Tibial nerve (tissue), 4 donors: ENCODE measurements at regions not wholly inside any gene's neighbourhood (a gene's known extent, or its start where the extent isn't known, plus 50 kb on each side); places are given as distances from the start of the nearest gene placed in this dataset.
"Not testable (repeated sequence)": the region's sequence is repeated elsewhere in the genome, so short reads cannot be mapped to it uniquely, and the experiment has no call there.

ENCODE experiments used
- DNase-seq, 2 donors: peaks; one replicate each; pipeline ENCODE4 v3.0.0-alpha.2; 2019; ENCODE audit warnings: low spot score in 2 of 2
- H3K27ac ChIP-seq, 4 donors: fragments of 200-600 bp; sonication (generic) in 3 of 4; one replicate each; pipeline ENCODE4 v1.5.1; 2017 to 2019; ENCODE audit warnings: mild to moderate bottlenecking in 1 of 4
- H3K27me3 ChIP-seq, 2 donors: fragments of 200-600 bp; sonication (generic) in 1 of 2; one replicate each; pipeline versions ENCODE4 v1.5.1 to v1.6.0; 2017 to 2019
- H3K36me3 ChIP-seq, 3 donors: fragments of 200-600 bp; sonication (generic); one replicate each; pipeline ENCODE4 v1.5.1; 2018 to 2019
- H3K4me1 ChIP-seq, 4 donors: fragments of 200-600 bp; sonication (generic) in 3 of 4; one replicate each; pipeline ENCODE4 v1.5.1; 2017 to 2019
- H3K4me3 ChIP-seq, 4 donors: fragments of 200-600 bp; sonication (generic) in 3 of 4; one replicate each; pipeline ENCODE4 v1.5.1; 2017 to 2019; ENCODE audit warnings: mild to moderate bottlenecking in 1 of 4, moderate library complexity in 1 of 4
- H3K9me3 ChIP-seq, 4 donors: fragments of 200-600 bp; sonication (generic) in 3 of 4; one replicate each; pipeline ENCODE4 v1.5.1; 2017 to 2019
- CTCF ChIP-seq, 5 experiments: fragments of 200-600 bp in 3 of 5; fragments of 450-650 bp in 2 of 5; sonication (generic) in 3 of 5; IDR thresholded peaks; one replicate each; pipeline ENCODE4 v1.5.1; 2016 to 2019; ENCODE audit warnings: antibody characterized with exemption in 5 of 5, mild to moderate bottlenecking in 3 of 5, moderate library complexity in 2 of 5
- EP300 ChIP-seq, 2 donors: sonication (generic); formaldehyde crosslinking; IDR thresholded peaks; one replicate each; pipeline ENCODE4 v1.6.1; 2017; ENCODE audit warnings: antibody characterized with exemption in 2 of 2, mild to moderate bottlenecking in 1 of 2
- POLR2A ChIP-seq, 2 donors: fragments of 450-650 bp; IDR thresholded peaks; one replicate each; pipeline ENCODE4 v1.6.1; 2017; ENCODE audit warnings: antibody characterized with exemption in 2 of 2, mild to moderate bottlenecking in 2 of 2, moderate library complexity in 2 of 2
- WGBS, 2 donors: methylation state at CpG; one replicate each; pipeline ENCODE4 v1.1.5; 2018; 5-methylcytosine and 5-hydroxymethylcytosine counted together

GRCh38 chrX:1700757-1701156 is 85.9 kb downstream of the ASMT start:
- Histone ChIP-seq H3K4me3 (no peak overlapping the region), H3K27ac (no peak overlapping the region), H3K36me3 (no peaks in the 10 kb centered on the region), H3K4me1 (no peaks in the 10 kb centered on the region), H3K27me3 (no peaks in the 10 kb centered on the region), H3K9me3 (peaks cover 0 to 23% (median 0%) of the 10 kb centered on the region in 4 donors)
- 81 to 83% methylated on average over 11 of the region's 11 CpGs for WGBS, 2 donors
- TF ChIP-seq CTCF (IDR thresholded peaks at IDR 0.05) (no peak), EP300 (IDR thresholded peaks at IDR 0.05) (no peak)
- DNase-seq = no peak

GRCh38 chrX:1701396-1701901 is 86.6 kb downstream of the ASMT start:
- H3K9me3 ChIP-seq = peaks cover 0 to 20% (median 0%) of the 10 kb centered on the region in 4 donors
- H3K4me3 ChIP-seq, DNase-seq, H3K27ac ChIP-seq, H3K4me1 ChIP-seq, H3K36me3 ChIP-seq, H3K27me3 ChIP-seq: not testable (repeated sequence)
- whole genome bisulfite sequencing, 2 donors = 83 to 90% methylated on average over 11 to 15 of the region's 15 CpGs

GRCh38 chrX:1702142-1702541 is 87.3 kb downstream of the ASMT start:
- H3K36me3 ChIP-seq, DNase-seq, H3K27me3 ChIP-seq, H3K4me1 ChIP-seq, H3K27ac ChIP-seq, H3K4me3 ChIP-seq: not testable (repeated sequence)
- 94 to 96% methylated on average over 3 to 7 of the region's 12 CpGs for WGBS, 2 donors
- peaks cover 0 to 18% (median 0%) of the 10 kb centered on the region in 4 donors for H3K9me3 ChIP-seq

- peaks cover 0 to 18% (median 0%) of the 10 kb centered on the region in 4 donors for H3K9me3 ChIP-seq
- 89 to 94% methylated on average over 14 of the region's 14 CpGs for WGBS, 2 donors
- not testable (repeated sequence) for H3K27ac ChIP-seq, H3K4me1 ChIP-seq, H3K4me3 ChIP-seq, H3K36me3 ChIP-seq, DNase-seq, H3K27me3 ChIP-seq
Measured at GRCh38 chrX:1702557-1702956, 87.7 kb downstream of the ASMT start.

- DNase-seq, H3K4me1 ChIP-seq, H3K27ac ChIP-seq, H3K27me3 ChIP-seq, H3K4me3 ChIP-seq, H3K36me3 ChIP-seq: not testable (repeated sequence)
- H3K9me3 ChIP-seq = peaks cover 0 to 18% (median 0%) of the 10 kb centered on the region in 4 donors
- WGBS, 2 donors = 91 to 97% methylated on average over 21 to 23 of the region's 25 CpGs
Measured at GRCh38 chrX:1709277-1709676, 94.4 kb downstream of the ASMT start.

GRCh38 chrX:1713296-1713695 is 98.4 kb downstream of the ASMT start:
- WGBS, 2 donors = 65 to 75% methylated on average over 2 of the region's 2 CpGs
- Histone ChIP-seq H3K36me3 (no peaks in the 10 kb centered on the region), H3K9me3 (peaks cover 0 to 18% (median 1%) of the 10 kb centered on the region in 4 donors), H3K4me1 (no peaks in the 10 kb centered on the region), H3K4me3 (no peak overlapping the region), H3K27ac (no peak overlapping the region), H3K27me3 (no peaks in the 10 kb centered on the region)
- no peak for DNase-seq
- TF ChIP-seq POLR2A (IDR thresholded peaks at IDR 0.05) = no peak
- TF ChIP-seq EP300 (IDR thresholded peaks at IDR 0.05) = no peak
- TF ChIP-seq CTCF (IDR thresholded peaks at IDR 0.05) = no peak

GRCh38 chrX:1717373-1717772 is 102.5 kb downstream of the ASMT start:
- H3K27me3 ChIP-seq = no peaks in the 10 kb centered on the region
- H3K27ac ChIP-seq = no peak overlapping the region
- DNase-seq = no peak
- TF ChIP-seq CTCF (IDR thresholded peaks at IDR 0.05) = no peak
- no peak for TF ChIP-seq EP300 (IDR thresholded peaks at IDR 0.05)
- H3K4me3 ChIP-seq = no peak overlapping the region
- peaks cover 0 to 25% (median 1%) of the 10 kb centered on the region in 4 donors for H3K9me3 ChIP-seq
- H3K4me1 ChIP-seq = no peaks in the 10 kb centered on the region
- H3K36me3 ChIP-seq = no peaks in the 10 kb centered on the region
- WGBS, 2 donors = 52% methylated on average over 8 of the region's 8 CpGs
